Transverse colon (tissue), 4 donors: ENCODE measurements at regions not wholly inside any gene's neighbourhood (a gene's known extent, or its start where the extent isn't known, plus 50 kb on each side); places are given as distances from the start of the nearest gene placed in this dataset.

Experiments
- EP300 ChIP-seq: sonication (generic); formaldehyde crosslinking; IDR thresholded peaks from one replicate; pipeline ENCODE4 v1.6.1; 2017; ENCODE audit warnings: antibody characterized with exemption, low read depth
- POLR2A ChIP-seq: fragments of 450-650 bp; IDR thresholded peaks from one replicate; pipeline ENCODE4 v1.6.1; 2016; ENCODE audit warnings: antibody characterized with exemption, mild to moderate bottlenecking, moderate library complexity
- POLR2AphosphoS5 ChIP-seq, 3 donors: sonication (generic); formaldehyde crosslinking; IDR thresholded peaks; one replicate each; pipeline ENCODE4 v1.6.1; 2016; ENCODE audit warnings: antibody characterized with exemption in 3 of 3
- TF ChIP-seq, protein P1 (sequence below), 5 experiments: fragments of 200-600 bp in 3 of 5; fragments of 450-650 bp in 2 of 5; sonication (generic) in 3 of 5; IDR thresholded peaks; 1 replicate in 2 of 5; 2 replicates in 3 of 5; pipeline ENCODE4 v1.5.1; 2016 to 2017; ENCODE audit warnings: antibody characterized with exemption in 5 of 5, inconsistent platforms in 3 of 5, mild to moderate bottlenecking in 2 of 5, moderate library complexity in 1 of 5

DNA sequence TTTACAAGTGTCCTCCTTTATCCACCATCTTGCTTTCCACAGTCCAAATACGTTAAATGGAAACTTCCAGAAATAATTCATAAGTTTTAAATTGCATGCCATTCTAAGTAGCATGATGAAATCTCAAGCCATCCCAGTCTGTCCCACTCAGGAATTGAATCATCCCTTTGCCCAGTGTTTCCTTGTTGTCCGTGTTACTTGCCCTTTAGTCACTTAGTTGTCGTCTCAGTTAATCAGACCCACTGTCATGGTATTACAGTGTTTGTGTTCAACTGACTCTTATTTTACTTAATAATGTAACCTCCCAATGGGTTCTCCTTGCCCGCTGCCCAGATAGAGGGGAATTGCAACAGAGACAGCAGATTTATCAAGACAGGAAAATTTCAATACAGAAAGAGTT is 77.6 kb upstream of the NDN start:
- TF ChIP-seq, protein P1, sequence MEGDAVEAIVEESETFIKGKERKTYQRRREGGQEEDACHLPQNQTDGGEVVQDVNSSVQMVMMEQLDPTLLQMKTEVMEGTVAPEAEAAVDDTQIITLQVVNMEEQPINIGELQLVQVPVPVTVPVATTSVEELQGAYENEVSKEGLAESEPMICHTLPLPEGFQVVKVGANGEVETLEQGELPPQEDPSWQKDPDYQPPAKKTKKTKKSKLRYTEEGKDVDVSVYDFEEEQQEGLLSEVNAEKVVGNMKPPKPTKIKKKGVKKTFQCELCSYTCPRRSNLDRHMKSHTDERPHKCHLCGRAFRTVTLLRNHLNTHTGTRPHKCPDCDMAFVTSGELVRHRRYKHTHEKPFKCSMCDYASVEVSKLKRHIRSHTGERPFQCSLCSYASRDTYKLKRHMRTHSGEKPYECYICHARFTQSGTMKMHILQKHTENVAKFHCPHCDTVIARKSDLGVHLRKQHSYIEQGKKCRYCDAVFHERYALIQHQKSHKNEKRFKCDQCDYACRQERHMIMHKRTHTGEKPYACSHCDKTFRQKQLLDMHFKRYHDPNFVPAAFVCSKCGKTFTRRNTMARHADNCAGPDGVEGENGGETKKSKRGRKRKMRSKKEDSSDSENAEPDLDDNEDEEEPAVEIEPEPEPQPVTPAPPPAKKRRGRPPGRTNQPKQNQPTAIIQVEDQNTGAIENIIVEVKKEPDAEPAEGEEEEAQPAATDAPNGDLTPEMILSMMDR (IDR thresholded peaks at IDR 0.05) = no peak
- no peak for TF ChIP-seq POLR2A
- TF ChIP-seq EP300 = no peak
- TF ChIP-seq POLR2AphosphoS5 (IDR thresholded peaks at IDR 0.05) = no peak
